Prostate gland (tissue), 2 donors: ENCODE measurements at regions not wholly inside any gene's neighbourhood (a gene's known extent, or its start where the extent isn't known, plus 50 kb on each side); places are given as distances from the start of the nearest gene placed in this dataset.

Source experiments
- CTCF ChIP-seq, 4 experiments: fragments of 200-600 bp in 2 of 4; fragments of 450-650 bp in 2 of 4; sonication (generic) in 2 of 4; IDR thresholded peaks; 1 replicate in 3 of 4; 2 replicates in 1 of 4; pipeline ENCODE4 v1.5.1; 2016 to 2019; ENCODE audit warnings: antibody characterized with exemption in 4 of 4, mild to moderate bottlenecking in 2 of 4, moderate library complexity in 2 of 4
- POLR2A ChIP-seq: fragments of 450-650 bp; IDR thresholded peaks from one replicate; pipeline ENCODE4 v1.6.1; 2016; ENCODE audit warnings: antibody characterized with exemption, mild to moderate bottlenecking

GRCh38 chr5:63220244-63220643 is 641.6 kb downstream of the LRRC70 start:
- TF ChIP-seq POLR2A (no peak), CTCF (IDR thresholded peaks at IDR 0.05) (no peak)
